ENCODE measurements at regions not wholly inside any gene's neighbourhood (a gene's known extent, or its start where the extent isn't known, plus 50 kb on each side); places are given as distances from the start of the nearest gene placed in this dataset.
"Not testable (repeated sequence)": the region's sequence is repeated elsewhere in the genome, so short reads cannot be mapped to it uniquely, and the experiment has no call there.

GRCh38 chr7:84883570-84883969 is 303.3 kb downstream of the SEMA3D start:
- TF ChIP-seq POLR2A (IDR thresholded peaks at IDR 0.05; ENCODE audit: low read depth, low read length); ATF3 (IDR thresholded peaks at IDR 0.05; ENCODE audit: borderline replicate concordance, extremely low read depth, low read depth, low read length); NRF1 (conservative IDR thresholded peaks at IDR 0.05; ENCODE audit: low read depth, low read length); TARDBP (IDR thresholded peaks at IDR 0.05; ENCODE audit: borderline replicate concordance); BACH1 (IDR thresholded peaks at IDR 0.05; ENCODE audit: borderline replicate concordance); BHLHE40 (IDR thresholded peaks at IDR 0.05; ENCODE audit: borderline replicate concordance in 1 of 2, low read depth in 2 of 2, low read length in 1 of 2); CTCF (IDR thresholded peaks at IDR 0.05 in 2 of 3, conservative IDR thresholded peaks at IDR 0.05 in 1 of 3; ENCODE audit: control insufficient read depth in 2 of 3, extremely low read depth in 1 of 3, insufficient read depth in 1 of 3, low read depth in 3 of 3, low read length in 3 of 3); ATF2 (IDR thresholded peaks at IDR 0.05; ENCODE audit: low read length); MXI1 (IDR thresholded peaks at IDR 0.05; ENCODE audit: low read depth, low read length); HCFC1 (IDR thresholded peaks at IDR 0.05; ENCODE audit: low read length); KDM1A (IDR thresholded peaks at IDR 0.05; ENCODE audit: borderline replicate concordance); ZNF687 (IDR thresholded peaks at IDR 0.05): not testable (repeated sequence)

All from GM12878 (cell line).